ENCODE measurements at regions not wholly inside any gene's neighbourhood (a gene's known extent, or its start where the extent isn't known, plus 50 kb on each side); places are given as distances from the start of the nearest gene placed in this dataset.

DNA sequence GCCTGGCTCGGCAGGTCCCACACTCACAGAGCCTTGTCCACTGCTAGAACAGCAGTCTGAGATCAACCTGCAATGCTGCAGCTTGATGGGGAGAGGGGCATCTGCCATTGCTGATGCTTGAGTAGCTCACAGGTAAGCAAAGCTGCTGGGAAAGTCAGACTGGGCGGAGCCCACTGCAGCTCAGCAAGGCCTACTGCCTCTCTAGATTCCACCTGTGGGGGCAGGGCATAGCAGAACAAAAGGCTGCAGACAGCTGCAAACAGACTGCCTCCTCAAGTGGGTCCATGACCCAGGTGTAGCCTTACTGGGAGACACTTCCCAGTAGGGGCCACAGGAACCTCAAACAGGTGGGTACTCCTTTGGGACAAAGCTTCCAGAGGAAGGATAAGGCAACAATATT, 110.6 kb upstream of the ADAMTS3 start:
- 40% methylated on average over 1 of the region's 2 CpGs for WGBS (ENCODE audit: insufficient coverage)
- POLR2A ChIA-PET: no interaction called here
- Mint-ChIP-seq H3K36me3 (no peaks in the 10 kb centered on the region), H3K9me3 (peaks cover 0 to 15% (median 3%) of the 10 kb centered on the region in 3 donors), H3K27ac (no peak overlapping the region), H3K4me1 (no peaks in the 10 kb centered on the region), H3K4me3 (no peak overlapping the region), H3K27me3 (peaks cover 11 to 14% of the 10 kb centered on the region in 2 donors)
- Histone ChIP-seq H3K9me3 (no peaks in the 10 kb centered on the region), H3K27me3 (replicated peaks in 1 of 2; ENCODE audit: control insufficient read depth in 2 of 2, extremely low read depth in 1 of 2, insufficient read depth in 2 of 2, low read length in 1 of 2) (peaks cover 0 to 7% of the 10 kb centered on the region in 2 experiments), H3K36me3 (ENCODE audit: control insufficient read depth in 2 of 2, extremely low read depth in 1 of 2, insufficient read depth in 1 of 2, low read length in 1 of 2) (no peaks in the 10 kb centered on the region), H3K4me1 (ENCODE audit: control insufficient read depth in 1 of 2, extremely low read depth in 1 of 2, insufficient read depth in 2 of 2, low read length in 2 of 2) (no peaks in the 10 kb centered on the region), H3K27ac (ENCODE audit: low read length) (no peak overlapping the region), H3K4me3 (ENCODE audit: control insufficient read depth in 1 of 2, extremely low read depth in 1 of 2, low read length in 1 of 2) (no peak overlapping the region)
- no peak for ATAC-seq (replicated peaks in 1 of 4)
- CTCF ChIA-PET: no interaction called here
- no peak for DNase-seq

DNA sequence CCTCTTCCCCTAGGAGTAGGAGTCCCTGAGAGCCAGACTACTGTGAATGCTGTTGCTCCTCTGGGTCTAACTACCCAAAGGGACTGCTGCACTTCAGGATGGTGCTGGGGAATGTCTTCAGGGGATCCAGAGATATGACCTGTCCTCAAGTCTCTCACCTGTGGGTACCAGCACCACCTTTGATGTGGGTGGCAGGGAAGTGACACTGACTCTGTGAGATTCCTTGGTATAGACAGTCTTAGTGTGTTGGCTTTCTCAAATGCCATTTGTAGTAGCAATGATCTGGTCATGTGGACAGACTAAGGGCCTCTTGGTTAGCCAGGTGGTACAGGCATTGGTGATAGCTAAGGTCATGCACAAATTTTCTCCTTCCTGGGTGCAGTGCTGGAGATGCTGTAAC, 108.9 kb upstream of the ADAMTS3 start:
- POLR2A ChIA-PET: no interaction called here
- H3K27me3 ChIP-seq (replicated peaks in 1 of 2; ENCODE audit: control insufficient read depth in 2 of 2, extremely low read depth in 1 of 2, insufficient read depth in 2 of 2, low read length in 1 of 2): peaks cover 0 to 7% of the 10 kb centered on the region in 2 experiments
- Mint-ChIP-seq H3K4me3 (no peak overlapping the region), H3K27ac (no peak overlapping the region), H3K4me1 (no peaks in the 10 kb centered on the region), H3K27me3 (peaks cover 11 to 14% of the 10 kb centered on the region in 2 donors), H3K36me3 (no peaks in the 10 kb centered on the region), H3K9me3 (peaks cover 0 to 12% (median 0%) of the 10 kb centered on the region in 3 donors)
- H3K4me1 ChIP-seq (ENCODE audit: control insufficient read depth in 1 of 2, extremely low read depth in 1 of 2, insufficient read depth in 2 of 2, low read length in 2 of 2): no peaks in the 10 kb centered on the region
- H3K9me3 ChIP-seq: no peaks in the 10 kb centered on the region
- H3K4me3 ChIP-seq (ENCODE audit: control insufficient read depth in 1 of 2, extremely low read depth in 1 of 2, low read length in 1 of 2): no peak overlapping the region
- no peaks in the 10 kb centered on the region for H3K36me3 ChIP-seq (ENCODE audit: control insufficient read depth in 2 of 2, extremely low read depth in 1 of 2, insufficient read depth in 1 of 2, low read length in 1 of 2)
- DNase-seq (no peak), ATAC-seq (replicated peaks in 1 of 4) (no peak)
- CTCF ChIA-PET: no interaction called here
- no peak overlapping the region for H3K27ac ChIP-seq (ENCODE audit: low read length)

DNA sequence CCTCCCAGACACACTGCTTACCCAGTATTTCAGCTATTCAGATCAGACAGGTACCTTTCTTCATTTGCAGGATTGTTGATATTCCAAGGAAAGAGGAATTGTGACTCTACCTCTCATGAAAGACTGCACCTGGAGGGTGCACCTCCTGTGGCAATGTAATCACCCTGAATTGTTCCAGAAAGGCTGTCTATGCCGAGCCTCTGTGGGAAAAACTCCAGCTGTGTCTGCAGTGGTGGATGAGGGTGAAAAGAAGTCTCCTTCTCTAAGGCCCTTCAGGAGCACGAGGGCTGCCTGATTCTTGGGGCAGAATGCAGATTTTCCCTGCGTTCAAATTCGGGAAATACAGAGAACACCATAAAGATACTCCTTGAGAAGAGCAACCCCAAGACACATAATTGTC, 108.2 kb upstream of the ADAMTS3 start:
- DNase-seq (no peak), ATAC-seq (replicated peaks in 1 of 4) (no peak)
- Mint-ChIP-seq H3K9me3 (peaks cover 0 to 9% (median 0%) of the 10 kb centered on the region in 3 donors), H3K27ac (no peak overlapping the region), H3K27me3 (peaks cover 11 to 14% of the 10 kb centered on the region in 2 donors), H3K36me3 (no peaks in the 10 kb centered on the region), H3K4me1 (no peaks in the 10 kb centered on the region), H3K4me3 (no peak overlapping the region)
- H3K4me1 ChIP-seq (ENCODE audit: control insufficient read depth in 1 of 2, extremely low read depth in 1 of 2, insufficient read depth in 2 of 2, low read length in 2 of 2): no peaks in the 10 kb centered on the region
- CTCF ChIA-PET: no interaction called here
- peaks cover 0 to 7% of the 10 kb centered on the region in 2 experiments for H3K27me3 ChIP-seq (replicated peaks in 1 of 2; ENCODE audit: control insufficient read depth in 2 of 2, extremely low read depth in 1 of 2, insufficient read depth in 2 of 2, low read length in 1 of 2)
- no peak overlapping the region for H3K27ac ChIP-seq (ENCODE audit: low read length)
- H3K36me3 ChIP-seq (ENCODE audit: control insufficient read depth in 2 of 2, extremely low read depth in 1 of 2, insufficient read depth in 1 of 2, low read length in 1 of 2): no peaks in the 10 kb centered on the region
- no peak overlapping the region for H3K4me3 ChIP-seq (ENCODE audit: control insufficient read depth in 1 of 2, extremely low read depth in 1 of 2, low read length in 1 of 2)
- POLR2A ChIA-PET: no interaction called here
- no CpG with 5 or more reads among the region's 4 CpGs for WGBS (ENCODE audit: insufficient coverage)
- no peaks in the 10 kb centered on the region for H3K9me3 ChIP-seq

DNA sequence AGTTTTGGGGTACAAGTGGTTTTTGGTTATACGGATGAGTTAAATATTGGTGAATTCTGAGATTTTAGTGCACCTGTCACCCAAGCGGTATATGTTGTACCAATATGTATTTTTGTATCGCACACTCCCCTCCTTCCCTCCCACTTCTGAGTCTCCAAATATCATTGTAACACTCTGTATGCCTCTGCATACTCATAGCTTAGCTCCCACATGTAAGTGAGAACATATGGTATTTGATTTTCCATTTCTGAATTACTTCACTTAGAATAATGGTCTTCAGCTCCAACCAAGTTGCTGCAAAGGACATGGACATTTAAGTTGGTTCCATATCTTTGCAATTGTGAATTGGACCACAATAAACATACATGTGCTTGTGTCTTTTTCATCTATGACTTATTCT, 103.0 kb upstream of the ADAMTS3 start:
- H3K4me1 ChIP-seq (ENCODE audit: control insufficient read depth in 1 of 2, extremely low read depth in 1 of 2, insufficient read depth in 2 of 2, low read length in 2 of 2): no peaks in the 10 kb centered on the region
- ChIA-PET POLR2A (no interaction called here), CTCF (no interaction called here)
- DNase-seq: no peak
- Mint-ChIP-seq H3K4me3 (no peak overlapping the region), H3K4me1 (no peaks in the 10 kb centered on the region), H3K27me3 (peaks cover 3 to 4% of the 10 kb centered on the region in 2 donors), H3K9me3 (no peaks in the 10 kb centered on the region), H3K27ac (no peak overlapping the region), H3K36me3 (no peaks in the 10 kb centered on the region)
- no peaks in the 10 kb centered on the region for H3K36me3 ChIP-seq (ENCODE audit: control insufficient read depth in 2 of 2, extremely low read depth in 1 of 2, insufficient read depth in 1 of 2, low read length in 1 of 2)
- ATAC-seq (replicated peaks in 1 of 4): no peak
- WGBS (ENCODE audit: insufficient coverage): no CpG with 5 or more reads among the region's 3 CpGs
- H3K4me3 ChIP-seq (ENCODE audit: control insufficient read depth in 1 of 2, extremely low read depth in 1 of 2, low read length in 1 of 2): no peak overlapping the region
- H3K27ac ChIP-seq (ENCODE audit: low read length): no peak overlapping the region
- H3K27me3 ChIP-seq (replicated peaks in 1 of 2; ENCODE audit: control insufficient read depth in 2 of 2, extremely low read depth in 1 of 2, insufficient read depth in 2 of 2, low read length in 1 of 2): peaks cover 0 to 2% of the 10 kb centered on the region in 2 experiments
- no peaks in the 10 kb centered on the region for H3K9me3 ChIP-seq

DNA sequence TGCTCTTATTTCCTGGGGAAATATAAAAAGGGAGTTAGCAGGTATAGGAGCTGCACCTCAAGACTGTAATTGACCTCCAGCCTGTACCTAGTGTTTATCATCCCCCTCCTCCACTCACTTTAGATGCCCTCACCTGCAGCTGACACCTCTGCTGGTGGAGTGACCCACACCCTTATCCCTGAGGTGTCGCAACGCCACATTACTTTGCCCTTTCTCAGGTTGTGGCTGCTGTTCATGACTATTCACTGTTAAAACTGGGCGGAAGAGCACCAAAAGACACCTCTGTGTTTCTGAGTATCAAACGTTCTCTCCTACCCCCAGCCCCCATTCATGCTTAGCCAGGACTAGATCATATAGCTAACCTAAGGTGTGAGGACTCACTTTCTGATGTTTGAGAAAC, 101.5 kb upstream of the ADAMTS3 start:
- no peak overlapping the region for H3K4me3 Mint-ChIP-seq
- no peak overlapping the region for H3K27ac Mint-ChIP-seq
- Histone ChIP-seq H3K27ac (ENCODE audit: low read length) (no peak overlapping the region), H3K4me1 (ENCODE audit: control insufficient read depth in 1 of 2, extremely low read depth in 1 of 2, insufficient read depth in 2 of 2, low read length in 2 of 2) (no peaks in the 10 kb centered on the region), H3K36me3 (ENCODE audit: control insufficient read depth in 2 of 2, extremely low read depth in 1 of 2, insufficient read depth in 1 of 2, low read length in 1 of 2) (no peaks in the 10 kb centered on the region), H3K27me3 (replicated peaks in 1 of 2; ENCODE audit: control insufficient read depth in 2 of 2, extremely low read depth in 1 of 2, insufficient read depth in 2 of 2, low read length in 1 of 2) (peaks cover 0 to 2% of the 10 kb centered on the region in 2 experiments), H3K9me3 (no peaks in the 10 kb centered on the region), H3K4me3 (ENCODE audit: control insufficient read depth in 1 of 2, extremely low read depth in 1 of 2, low read length in 1 of 2) (no peak overlapping the region)
- WGBS (ENCODE audit: insufficient coverage): 96% methylated on average over 2 of the region's 4 CpGs
- no peak for ATAC-seq (replicated peaks in 1 of 4)
- H3K4me1 Mint-ChIP-seq: no peaks in the 10 kb centered on the region
- H3K36me3 Mint-ChIP-seq: no peaks in the 10 kb centered on the region
- ChIA-PET POLR2A (no interaction called here), CTCF (no interaction called here)
- peaks cover 0 to 3% of the 10 kb centered on the region in 2 donors for H3K27me3 Mint-ChIP-seq
- no peak for DNase-seq
- no peaks in the 10 kb centered on the region for H3K9me3 Mint-ChIP-seq

DNA sequence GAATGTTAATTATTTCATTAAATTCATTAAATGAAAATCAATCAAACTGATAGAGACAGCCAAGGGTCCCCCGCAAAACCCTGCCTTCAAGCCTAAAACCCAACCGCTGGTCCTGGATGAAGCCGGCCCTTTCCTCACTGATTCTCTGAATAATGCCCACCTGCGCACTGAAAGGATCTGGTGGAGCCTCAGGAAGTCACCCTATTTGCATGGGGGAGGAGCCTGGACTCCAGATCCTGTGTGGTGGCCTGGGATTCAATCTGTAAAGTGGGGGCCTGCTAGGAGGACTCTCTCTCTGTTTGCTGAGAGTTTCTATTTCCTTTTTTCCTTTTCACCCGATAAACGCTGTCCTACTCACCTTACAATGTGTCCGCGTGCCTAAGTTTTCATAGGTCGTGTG, 97.9 kb upstream of the ADAMTS3 start:
- ATAC-seq (replicated peaks in 1 of 4) (no peak), DNase-seq (no peak)
- H3K36me3 Mint-ChIP-seq: no peaks in the 10 kb centered on the region
- 83% methylated on average over 2 of the region's 9 CpGs for WGBS (ENCODE audit: insufficient coverage)
- peaks cover 0 to 2% of the 10 kb centered on the region in 2 experiments for H3K27me3 ChIP-seq (replicated peaks in 1 of 2; ENCODE audit: control insufficient read depth in 2 of 2, extremely low read depth in 1 of 2, insufficient read depth in 2 of 2, low read length in 1 of 2)
- no peaks in the 10 kb centered on the region for H3K4me1 ChIP-seq (ENCODE audit: control insufficient read depth in 1 of 2, extremely low read depth in 1 of 2, insufficient read depth in 2 of 2, low read length in 2 of 2)
- peaks cover 6 to 7% of the 10 kb centered on the region in 2 donors for H3K27me3 Mint-ChIP-seq
- ChIA-PET CTCF (no interaction called here), POLR2A (no interaction called here)
- H3K4me1 Mint-ChIP-seq: no peaks in the 10 kb centered on the region
- H3K9me3 ChIP-seq: no peaks in the 10 kb centered on the region
- H3K36me3 ChIP-seq (ENCODE audit: control insufficient read depth in 2 of 2, extremely low read depth in 1 of 2, insufficient read depth in 1 of 2, low read length in 1 of 2): no peaks in the 10 kb centered on the region
- no peaks in the 10 kb centered on the region for H3K9me3 Mint-ChIP-seq
- no peak overlapping the region for H3K27ac Mint-ChIP-seq
- H3K4me3 Mint-ChIP-seq: no peak overlapping the region
- no peak overlapping the region for H3K4me3 ChIP-seq (ENCODE audit: control insufficient read depth in 1 of 2, extremely low read depth in 1 of 2, low read length in 1 of 2)
- no peak overlapping the region for H3K27ac ChIP-seq (ENCODE audit: low read length)

DNA sequence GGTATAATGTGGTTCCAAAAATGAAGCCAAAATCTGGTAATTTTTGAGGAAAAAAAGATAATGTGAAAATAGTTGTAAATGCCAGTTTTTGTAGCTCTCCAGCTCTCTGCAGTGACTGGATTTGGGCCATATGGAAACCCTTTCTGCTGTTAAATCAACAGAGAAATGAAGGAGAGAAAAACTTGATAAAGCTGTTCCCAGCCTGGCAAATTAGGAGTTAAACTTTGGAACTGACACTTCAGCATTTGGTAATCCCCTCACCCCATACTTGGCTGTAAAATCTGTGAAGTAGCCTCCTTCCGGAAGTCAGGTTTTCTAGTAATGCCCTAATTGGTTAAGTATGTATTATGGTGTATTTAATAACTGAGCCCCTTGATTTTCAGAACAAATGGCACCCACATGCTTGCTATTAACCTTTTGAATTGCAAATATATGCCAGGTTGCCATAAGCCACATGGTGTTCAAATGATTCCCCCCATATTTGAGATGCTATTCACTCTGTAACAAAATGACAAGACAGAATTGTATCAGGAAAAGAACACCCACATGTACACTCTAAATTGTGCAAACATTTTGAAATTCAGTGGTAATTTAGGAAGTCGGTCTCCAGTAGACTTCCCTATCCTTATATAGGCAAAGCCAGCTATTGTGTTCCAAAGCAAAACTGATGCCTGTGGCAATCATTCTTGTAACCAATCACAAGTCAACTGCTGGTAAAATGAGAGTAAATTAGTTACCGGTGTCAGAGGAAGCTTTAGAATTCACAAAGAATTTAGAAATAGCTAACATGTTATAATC, 96.3 kb upstream of the ADAMTS3 start:
- H3K4me3 ChIP-seq (ENCODE audit: control insufficient read depth in 1 of 2, extremely low read depth in 1 of 2, low read length in 1 of 2): no peak overlapping the region
- no peaks in the 10 kb centered on the region for H3K36me3 ChIP-seq (ENCODE audit: control insufficient read depth in 2 of 2, extremely low read depth in 1 of 2, insufficient read depth in 1 of 2, low read length in 1 of 2)
- no peaks in the 10 kb centered on the region for H3K4me1 ChIP-seq (ENCODE audit: control insufficient read depth in 1 of 2, extremely low read depth in 1 of 2, insufficient read depth in 2 of 2, low read length in 2 of 2)
- DNase-seq (no peak), ATAC-seq (replicated peaks in 1 of 4) (no peak)
- H3K36me3 Mint-ChIP-seq: no peaks in the 10 kb centered on the region
- H3K9me3 ChIP-seq: no peaks in the 10 kb centered on the region
- H3K27ac ChIP-seq (ENCODE audit: low read length): no peak overlapping the region
- H3K4me3 Mint-ChIP-seq: no peak overlapping the region
- no peaks in the 10 kb centered on the region for H3K9me3 Mint-ChIP-seq
- ChIA-PET CTCF (no interaction called here), POLR2A (no interaction called here)
- peaks cover 6 to 7% of the 10 kb centered on the region in 2 donors for H3K27me3 Mint-ChIP-seq
- no peak overlapping the region for H3K27ac Mint-ChIP-seq
- H3K27me3 ChIP-seq (replicated peaks in 1 of 2; ENCODE audit: control insufficient read depth in 2 of 2, extremely low read depth in 1 of 2, insufficient read depth in 2 of 2, low read length in 1 of 2): no peaks in the 10 kb centered on the region
- WGBS (ENCODE audit: insufficient coverage): no CpG with 5 or more reads among the region's 3 CpGs
- no peaks in the 10 kb centered on the region for H3K4me1 Mint-ChIP-seq
